Osteoblast (primary cell): ENCODE measurements at regions not wholly inside any gene's neighbourhood (a gene's known extent, or its start where the extent isn't known, plus 50 kb on each side); places are given as distances from the start of the nearest gene placed in this dataset.

Source experiments
- DNase-seq: peaks from one replicate; pipeline ENCODE4 v3.0.0; 2011; ENCODE audit warnings: low spot score, mixed read lengths; ENCODE audit not compliant: insufficient read length; ENCODE audit errors: missing footprints
- H2AFZ ChIP-seq: 2 replicates; pipeline ENCODE4 v1.6.0; 2011; ENCODE audit warnings: mild to moderate bottlenecking, low read length
- H3K27ac ChIP-seq: 2 replicates; pipeline ENCODE4 v1.5.1; 2011; ENCODE audit warnings: mild to moderate bottlenecking, low read depth, low read length, moderate library complexity
- H3K27me3 ChIP-seq: 2 replicates; pipeline ENCODE4 v1.6.0; 2012; ENCODE audit warnings: mild to moderate bottlenecking, control low read depth, inconsistent platforms, low read length, moderate library complexity; ENCODE audit not compliant: insufficient read depth
- H3K36me3 ChIP-seq: 2 replicates; pipeline ENCODE4 v1.5.1; 2011; ENCODE audit warnings: mild to moderate bottlenecking, low read length, control low read depth, moderate library complexity; ENCODE audit not compliant: insufficient read depth
- H3K4me1 ChIP-seq: 2 replicates; pipeline ENCODE4 v1.5.1; 2011; ENCODE audit warnings: mild to moderate bottlenecking, low read length, control low read depth, moderate library complexity; ENCODE audit not compliant: insufficient read depth
- H3K4me2 ChIP-seq: 2 replicates; pipeline ENCODE4 v1.6.0; 2011; ENCODE audit warnings: mild to moderate bottlenecking, low read length; ENCODE audit not compliant: insufficient read depth
- H3K4me3 ChIP-seq: fragments of 200-600 bp; sonication (generic); 3 replicates; pipeline ENCODE4 v1.5.1; 2012; ENCODE audit warnings: mild to moderate bottlenecking, low read length, inconsistent platforms; ENCODE audit not compliant: insufficient read depth
- H3K79me2 ChIP-seq: 2 replicates; pipeline ENCODE4 v1.6.0; 2012; ENCODE audit warnings: mild to moderate bottlenecking, low read length, control low read depth, inconsistent platforms; ENCODE audit not compliant: insufficient read depth
- H3K9me3 ChIP-seq: 2 replicates; pipeline ENCODE4 v1.5.1; 2011; ENCODE audit warnings: low read depth, low read length, control low read depth
- H4K20me1 ChIP-seq: 2 replicates; pipeline ENCODE4 v1.6.0; 2012; ENCODE audit warnings: mild to moderate bottlenecking, low read length, control low read depth; ENCODE audit not compliant: insufficient read depth
- CTCF ChIP-seq: IDR thresholded peaks from 2 replicates; pipeline ENCODE4 v1.5.1; 2011; ENCODE audit warnings: mild to moderate bottlenecking, low read depth, low read length, moderate library complexity; ENCODE audit errors: extremely low read depth

- DNase-seq: no peak
- Histone ChIP-seq H3K27me3 (no peaks in the 10 kb centered on the region), H3K79me2 (no peaks in the 10 kb centered on the region), H3K36me3 (no peaks in the 10 kb centered on the region), H3K27ac (no peak overlapping the region), H3K9me3 (peaks cover 2% of the 10 kb centered on the region), H2AFZ (no peak overlapping the region), H3K4me2 (no peak overlapping the region), H4K20me1 (no peaks in the 10 kb centered on the region), H3K4me3 (no peak overlapping the region), H3K4me1 (no peaks in the 10 kb centered on the region)
- TF ChIP-seq CTCF: no peak
Measured at GRCh38 chr3:75144406-75144805, 519.7 kb upstream of the FRG2C start.

- DNase-seq: no peak
- no peak overlapping the region for H3K27ac ChIP-seq
Measured at GRCh38 chr3:75171630-75172230, 492.4 kb upstream of the FRG2C start.

GRCh38 chr3:75176937-75177336 lies 487.2 kb upstream of the FRG2C start:
- TF ChIP-seq CTCF: no peak
- Histone ChIP-seq H3K4me3 (no peak overlapping the region), H3K79me2 (no peaks in the 10 kb centered on the region), H3K4me2 (no peak overlapping the region), H3K27ac (no peak overlapping the region), H4K20me1 (no peaks in the 10 kb centered on the region), H3K27me3 (no peaks in the 10 kb centered on the region), H2AFZ (no peak overlapping the region), H3K36me3 (no peaks in the 10 kb centered on the region), H3K4me1 (no peaks in the 10 kb centered on the region), H3K9me3 (no peaks in the 10 kb centered on the region)
- DNase-seq: no peak

More at GRCh38 chr3:75171630-75172230, 492.4 kb upstream of the FRG2C start:
- Histone ChIP-seq H4K20me1 (no peaks in the 10 kb centered on the region), H3K9me3 (no peaks in the 10 kb centered on the region), H3K4me2 (no peak overlapping the region), H3K79me2 (no peaks in the 10 kb centered on the region), H2AFZ (no peak overlapping the region), H3K27me3 (no peaks in the 10 kb centered on the region), H3K4me3 (no peak overlapping the region), H3K4me1 (no peaks in the 10 kb centered on the region), H3K36me3 (no peaks in the 10 kb centered on the region)
- peak; percentile 50 for TF ChIP-seq CTCF

DNA sequence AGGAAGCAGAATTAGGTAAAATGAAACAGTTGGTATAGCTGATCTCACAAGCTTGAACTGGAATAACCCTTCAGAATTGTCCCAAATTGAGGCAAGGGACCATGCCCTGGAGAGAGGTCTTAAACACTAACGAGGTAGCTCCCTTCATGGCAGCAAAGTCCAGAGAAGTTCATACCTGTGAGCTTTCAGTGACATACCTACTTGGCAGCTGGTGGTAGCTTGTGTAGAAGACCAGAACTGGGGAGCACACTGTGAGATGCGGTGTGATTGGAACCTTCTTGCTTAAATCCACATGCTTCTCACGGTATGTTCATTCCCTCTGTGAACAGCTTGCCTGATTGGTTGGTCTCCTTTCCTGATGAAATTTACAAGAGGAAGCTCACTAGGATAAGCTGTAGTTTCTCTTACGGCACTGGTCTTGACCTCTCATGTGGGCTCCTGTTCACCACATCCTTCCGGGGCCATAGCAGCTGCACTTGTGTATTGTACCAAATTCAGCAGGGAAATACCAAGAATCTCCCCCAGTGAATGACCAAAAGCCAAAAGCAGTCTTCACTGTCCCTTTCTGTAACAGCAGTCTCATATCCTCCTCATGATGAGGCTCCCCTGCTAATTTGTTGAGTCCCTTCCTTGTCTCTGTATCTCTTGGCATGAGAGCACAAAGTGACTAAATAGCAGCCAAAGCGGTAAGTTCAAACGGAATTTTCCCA lies 483.7 kb upstream of the FRG2C start:
- Histone ChIP-seq H3K4me2 (no peak overlapping the region), H3K27ac (no peak overlapping the region), H3K4me1 (no peaks in the 10 kb centered on the region), H3K27me3 (no peaks in the 10 kb centered on the region), H3K36me3 (no peaks in the 10 kb centered on the region), H3K4me3 (no peak overlapping the region), H2AFZ (no peak overlapping the region), H3K9me3 (no peaks in the 10 kb centered on the region), H3K79me2 (no peaks in the 10 kb centered on the region), H4K20me1 (no peaks in the 10 kb centered on the region)
- DNase-seq: no peak
- TF ChIP-seq CTCF: no peak
